ENCODE measurements at regions not wholly inside any gene's neighbourhood (a gene's known extent, or its start where the extent isn't known, plus 50 kb on each side); places are given as distances from the start of the nearest gene placed in this dataset.

- no peak for DNase-seq
Measured at GRCh38 chr1:29704430-29704829, 468.1 kb downstream of the PTPRU start.

GRCh38 chr1:29703596-29704370, 467.5 kb downstream of the PTPRU start:
- no peak for DNase-seq

GRCh38 chr1:29700491-29700890, 464.2 kb downstream of the PTPRU start:
- no peak for DNase-seq

GRCh38 chr1:29698626-29699025, 462.3 kb downstream of the PTPRU start:
- DNase-seq: no peak

GRCh38 chr1:29698033-29698432, 461.7 kb downstream of the PTPRU start:
- no peak for DNase-seq

GRCh38 chr1:29697391-29697780, 461.1 kb downstream of the PTPRU start:
- DNase-seq: no peak

- no peak for DNase-seq
Measured at GRCh38 chr1:29696656-29697390, 460.5 kb downstream of the PTPRU start.

GRCh38 chr1:29695803-29696202, 459.5 kb downstream of the PTPRU start:
- DNase-seq: no peak

GRCh38 chr1:29695036-29695435, 458.7 kb downstream of the PTPRU start:
- no peak for DNase-seq

- DNase-seq: no peak
Measured at GRCh38 chr1:29691499-29691898, 455.2 kb downstream of the PTPRU start.

- no peak for DNase-seq
Measured at GRCh38 chr1:29690156-29690555, 453.8 kb downstream of the PTPRU start.

- DNase-seq: no peak
Measured at GRCh38 chr1:29689372-29690030, 453.2 kb downstream of the PTPRU start.

- no peak for DNase-seq
Measured at GRCh38 chr1:29688471-29689365, 452.4 kb downstream of the PTPRU start.

GRCh38 chr1:29687601-29688244, 451.4 kb downstream of the PTPRU start:
- no peak for DNase-seq

- no peak for DNase-seq
Measured at GRCh38 chr1:29687166-29687565, 450.8 kb downstream of the PTPRU start.

GRCh38 chr1:29686012-29686930, 449.9 kb downstream of the PTPRU start:
- no peak for DNase-seq

- no peak for DNase-seq
Measured at GRCh38 chr1:29685387-29685786, 449.1 kb downstream of the PTPRU start.

GRCh38 chr1:29684141-29684540, 447.8 kb downstream of the PTPRU start:
- no peak for DNase-seq

GRCh38 chr1:29683472-29683871, 447.1 kb downstream of the PTPRU start:
- DNase-seq: no peak

- no peak for DNase-seq
Measured at GRCh38 chr1:29682919-29683295, 446.6 kb downstream of the PTPRU start.

All from CD4-positive, alpha-beta T cell treated with Interleukin-17A for 1 hour (primary cell).